HG03342 (cell line): ENCODE measurements at regions not wholly inside any gene's neighbourhood (a gene's known extent, or its start where the extent isn't known, plus 50 kb on each side); places are given as distances from the start of the nearest gene placed in this dataset.

Source experiments
- ATAC-seq: cut with Tn5 transposase; IDR thresholded peaks from one replicate; pipeline ENCODE4 v1.9.1; 2021; ENCODE audit warnings: mild to moderate bottlenecking, moderate library complexity; ENCODE audit not compliant: unreplicated experiment

- no peak for ATAC-seq
These were observed 67.6 kb downstream of the HTR1A start for GRCh38 chr5:63894690-63895089.

- no peak for ATAC-seq
These were observed 83.5 kb downstream of the HTR1A start for GRCh38 chr5:63878788-63879187.

- ATAC-seq: no peak
These were observed 84.3 kb downstream of the HTR1A start for GRCh38 chr5:63877961-63878360.

- no peak for ATAC-seq
These were observed 101.9 kb downstream of the HTR1A start for GRCh38 chr5:63860379-63860778.

GRCh38 chr5:63854076-63854475 is 108.2 kb downstream of the HTR1A start:
- no peak for ATAC-seq

GRCh38 chr5:63843190-63843589 is 119.1 kb downstream of the HTR1A start:
- no peak for ATAC-seq

GRCh38 chr5:63837437-63837836 is 124.8 kb downstream of the HTR1A start:
- no peak for ATAC-seq

GRCh38 chr5:63831381-63831780 is 130.9 kb downstream of the HTR1A start:
- ATAC-seq: no peak

GRCh38 chr5:63825984-63826383 is 136.3 kb downstream of the HTR1A start:
- ATAC-seq: no peak

GRCh38 chr5:63823583-63823982 is 138.7 kb downstream of the HTR1A start:
- no peak for ATAC-seq

GRCh38 chr5:63822614-63823013 is 139.6 kb downstream of the HTR1A start:
- ATAC-seq: no peak

GRCh38 chr5:63820577-63820976 is 141.7 kb downstream of the HTR1A start:
- ATAC-seq: no peak

GRCh38 chr5:63812693-63813092 is 149.6 kb downstream of the HTR1A start:
- ATAC-seq: no peak

GRCh38 chr5:63811961-63812360 is 150.3 kb downstream of the HTR1A start:
- no peak for ATAC-seq

- no peak for ATAC-seq
These were observed 151.0 kb downstream of the HTR1A start for GRCh38 chr5:63811286-63811685.

GRCh38 chr5:63805151-63805550 is 157.1 kb downstream of the HTR1A start:
- ATAC-seq: no peak

GRCh38 chr5:63803165-63803564 is 159.1 kb downstream of the HTR1A start:
- ATAC-seq: no peak

GRCh38 chr5:63794979-63795378 is 167.3 kb downstream of the HTR1A start:
- ATAC-seq: no peak

- no peak for ATAC-seq
These were observed 167.9 kb downstream of the HTR1A start for GRCh38 chr5:63794296-63794695.

- no peak for ATAC-seq
These were observed 187.3 kb downstream of the HTR1A start for GRCh38 chr5:63774939-63775338.

- ATAC-seq: no peak
These were observed 194.0 kb downstream of the HTR1A start for GRCh38 chr5:63768221-63768620.

GRCh38 chr5:63760965-63761364 is 201.3 kb downstream of the HTR1A start:
- ATAC-seq: no peak

GRCh38 chr5:63743096-63743798 is 219.0 kb downstream of the HTR1A start:
- ATAC-seq: no peak
